ENCODE measurements at regions not wholly inside any gene's neighbourhood (a gene's known extent, or its start where the extent isn't known, plus 50 kb on each side); places are given as distances from the start of the nearest gene placed in this dataset.

DNA sequence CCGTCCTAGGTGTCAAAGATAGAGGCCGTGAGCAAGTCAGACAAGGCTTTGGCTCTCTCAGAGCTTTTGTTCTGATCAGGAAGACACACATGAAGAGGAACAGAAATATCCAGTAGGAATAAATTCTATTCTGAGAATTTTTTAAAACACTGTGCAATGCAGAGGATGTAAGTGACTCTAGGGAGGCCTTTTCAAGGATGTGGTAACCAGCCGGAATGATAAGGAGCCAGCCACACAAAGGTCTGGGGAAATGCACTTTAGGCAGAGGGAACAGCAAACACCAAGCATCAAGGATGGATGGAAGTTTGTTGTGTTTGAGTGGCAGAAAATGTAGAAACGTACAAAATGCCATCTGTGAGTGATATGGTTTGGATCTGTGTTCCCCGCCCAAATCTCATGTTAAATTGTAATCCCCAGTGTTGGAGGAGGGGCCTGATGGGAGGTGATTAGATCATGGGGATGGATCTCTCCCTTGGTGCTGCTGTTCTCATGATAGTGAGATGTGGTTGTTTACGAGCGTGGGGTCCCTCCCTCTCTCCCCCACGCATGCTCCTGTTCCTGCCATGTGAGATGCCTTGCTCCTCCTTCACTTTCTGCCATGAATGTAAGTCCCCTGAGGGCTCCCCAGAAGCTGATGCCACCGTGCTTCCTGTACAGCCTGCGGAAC, 93.6 kb upstream of the CDYL start:
- Histone ChIP-seq H3K4me3 (ENCODE audit: low read depth, low read length) (no peak overlapping the region), H3K27me3 (ENCODE audit: control insufficient read depth, insufficient read depth, low read length) (no peaks in the 10 kb centered on the region), H3K36me3 (ENCODE audit: control insufficient read depth, insufficient read depth, low read length) (no peaks in the 10 kb centered on the region)
- CTCF ChIA-PET = no interaction called here
- TF ChIP-seq, protein P1, sequence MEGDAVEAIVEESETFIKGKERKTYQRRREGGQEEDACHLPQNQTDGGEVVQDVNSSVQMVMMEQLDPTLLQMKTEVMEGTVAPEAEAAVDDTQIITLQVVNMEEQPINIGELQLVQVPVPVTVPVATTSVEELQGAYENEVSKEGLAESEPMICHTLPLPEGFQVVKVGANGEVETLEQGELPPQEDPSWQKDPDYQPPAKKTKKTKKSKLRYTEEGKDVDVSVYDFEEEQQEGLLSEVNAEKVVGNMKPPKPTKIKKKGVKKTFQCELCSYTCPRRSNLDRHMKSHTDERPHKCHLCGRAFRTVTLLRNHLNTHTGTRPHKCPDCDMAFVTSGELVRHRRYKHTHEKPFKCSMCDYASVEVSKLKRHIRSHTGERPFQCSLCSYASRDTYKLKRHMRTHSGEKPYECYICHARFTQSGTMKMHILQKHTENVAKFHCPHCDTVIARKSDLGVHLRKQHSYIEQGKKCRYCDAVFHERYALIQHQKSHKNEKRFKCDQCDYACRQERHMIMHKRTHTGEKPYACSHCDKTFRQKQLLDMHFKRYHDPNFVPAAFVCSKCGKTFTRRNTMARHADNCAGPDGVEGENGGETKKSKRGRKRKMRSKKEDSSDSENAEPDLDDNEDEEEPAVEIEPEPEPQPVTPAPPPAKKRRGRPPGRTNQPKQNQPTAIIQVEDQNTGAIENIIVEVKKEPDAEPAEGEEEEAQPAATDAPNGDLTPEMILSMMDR (IDR thresholded peaks at IDR 0.05; ENCODE audit: insufficient read depth, low read depth, low read length) = no peak
- DNase-seq (ENCODE audit: low read depth) = no peak
- POLR2A ChIA-PET = no interaction called here

DNA sequence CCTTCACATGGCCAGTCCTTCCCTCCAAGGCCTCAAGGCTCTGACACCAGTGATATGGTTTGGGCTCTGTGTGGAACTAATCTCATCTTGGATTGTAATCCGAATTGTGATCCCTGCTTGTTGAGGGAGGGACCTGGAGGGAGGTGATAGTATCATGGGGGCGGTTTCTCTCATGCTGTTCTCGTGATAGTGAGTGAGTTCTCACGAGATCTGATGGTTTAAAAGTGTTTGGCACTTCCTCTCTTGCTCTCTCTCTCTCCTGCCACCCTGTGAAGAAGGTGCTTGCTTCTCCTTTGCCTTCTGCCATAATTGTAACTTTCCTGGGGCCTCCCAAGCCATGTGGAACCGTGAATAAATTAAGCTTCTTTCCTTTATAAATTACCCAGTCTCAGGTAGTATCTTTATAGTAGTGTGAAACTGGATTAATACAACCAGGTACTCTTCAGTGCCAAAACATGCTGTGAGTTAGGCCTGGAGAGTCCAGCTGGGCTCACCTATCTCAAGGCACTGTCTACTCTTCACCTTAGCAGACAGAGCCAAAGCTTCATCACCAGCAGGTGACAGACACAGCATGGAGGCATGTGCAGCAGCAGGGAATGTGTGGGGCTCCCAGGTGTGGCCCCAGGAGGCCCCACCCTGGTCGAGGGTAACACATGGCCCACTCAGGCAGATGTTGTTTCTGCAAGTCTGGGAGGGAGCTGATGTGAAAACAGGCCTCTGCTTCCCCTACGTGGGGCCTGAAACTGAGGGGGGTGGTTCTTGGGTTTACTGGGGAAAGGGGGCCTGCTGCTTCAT, 97.5 kb upstream of the CDYL start:
- Histone ChIP-seq H3K27me3 (ENCODE audit: control insufficient read depth, insufficient read depth, low read length) (peaks cover 2% of the 10 kb centered on the region; the same call in 1 of the 2 replicates), H3K4me3 (ENCODE audit: low read depth, low read length) (no peak overlapping the region), H3K36me3 (ENCODE audit: control insufficient read depth, insufficient read depth, low read length) (no peaks in the 10 kb centered on the region)
- POLR2A ChIA-PET = no interaction called here
- no peak for DNase-seq (ENCODE audit: low read depth)
- CTCF ChIA-PET = no interaction called here
- TF ChIP-seq, protein P1 (IDR thresholded peaks at IDR 0.05; ENCODE audit: insufficient read depth, low read depth, low read length) = no peak

DNA sequence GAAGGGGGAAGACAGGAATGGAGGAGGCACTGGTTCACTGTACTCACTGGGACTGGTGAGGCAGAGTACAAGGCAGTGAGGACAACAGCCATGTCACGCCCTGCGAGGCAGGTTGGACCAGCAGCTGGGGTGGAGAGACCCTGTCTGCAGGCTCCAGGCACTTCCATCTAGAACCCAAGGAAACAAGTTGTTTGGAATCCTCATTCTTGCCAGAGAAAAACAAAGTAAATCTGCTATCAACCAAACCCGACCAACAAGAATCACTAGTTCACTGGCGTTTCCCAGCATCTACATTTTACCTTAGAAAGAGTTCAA, 98.5 kb upstream of the CDYL start:
- POLR2A ChIA-PET = no interaction called here
- Histone ChIP-seq H3K27me3 (ENCODE audit: control insufficient read depth, insufficient read depth, low read length) (peaks cover 2% of the 10 kb centered on the region; the same call in 1 of the 2 replicates), H3K36me3 (ENCODE audit: control insufficient read depth, insufficient read depth, low read length) (no peaks in the 10 kb centered on the region), H3K4me3 (ENCODE audit: low read depth, low read length) (no peak overlapping the region)
- TF ChIP-seq, protein P1 (IDR thresholded peaks at IDR 0.05; ENCODE audit: insufficient read depth, low read depth, low read length) = no peak
- CTCF ChIA-PET = interaction anchor here (0.7 kb wide), 1 partner anchor 1319 kb away, joined by 3 read pairs; no protein-coding TSS in a partner anchor
- no peak for DNase-seq (ENCODE audit: low read depth)

DNA sequence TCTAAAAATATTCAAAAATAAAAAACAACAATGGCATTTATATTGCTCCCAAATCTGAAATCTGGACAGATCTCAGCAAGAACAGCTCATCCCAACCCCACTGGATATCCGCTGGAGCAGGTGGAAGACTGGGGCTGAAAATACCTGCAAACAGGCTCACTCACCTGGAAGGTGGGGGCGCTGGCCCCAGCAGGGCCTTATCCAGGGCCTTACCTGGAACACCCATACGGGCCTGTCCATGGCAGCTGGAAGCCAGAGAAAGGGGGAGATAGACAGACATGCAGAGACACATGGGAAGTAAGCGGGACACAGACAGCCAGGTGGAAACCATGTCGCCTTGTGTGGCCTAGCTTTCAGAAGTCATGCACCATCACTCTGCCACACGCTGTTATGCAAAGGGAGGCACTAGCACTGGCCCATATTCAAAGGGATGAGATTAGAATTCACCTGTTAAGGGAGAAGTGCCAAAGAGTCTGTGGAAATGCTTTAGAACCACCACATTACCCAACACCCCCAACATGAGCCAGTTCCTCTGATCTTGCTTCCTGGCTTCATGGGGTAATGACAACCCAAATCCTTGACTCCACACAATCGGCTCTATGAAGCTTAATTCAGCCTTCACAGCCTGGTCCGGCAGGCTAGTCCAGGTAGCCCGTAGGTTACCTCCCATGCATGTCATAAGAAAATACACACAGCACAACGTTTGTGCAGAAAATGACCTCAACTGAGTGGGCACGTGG, 99.0 kb upstream of the CDYL start:
- ChIA-PET CTCF (interaction anchor here (0.7 to 1.7 kb wide), 2 partner anchors 9 to 1320 kb away, joined by 3 to 4 read pairs; no protein-coding TSS in a partner anchor), POLR2A (no interaction called here)
- H3K27me3 ChIP-seq (ENCODE audit: control insufficient read depth, insufficient read depth, low read length) = peaks cover 2% of the 10 kb centered on the region; the same call in 1 of the 2 replicates
- TF ChIP-seq, protein P1 (IDR thresholded peaks at IDR 0.05; ENCODE audit: insufficient read depth, low read depth, low read length) = no peak
- no peak for DNase-seq (ENCODE audit: low read depth)
- no peaks in the 10 kb centered on the region for H3K36me3 ChIP-seq (ENCODE audit: control insufficient read depth, insufficient read depth, low read length)
- H3K4me3 ChIP-seq (ENCODE audit: low read depth, low read length) = no peak overlapping the region

DNA sequence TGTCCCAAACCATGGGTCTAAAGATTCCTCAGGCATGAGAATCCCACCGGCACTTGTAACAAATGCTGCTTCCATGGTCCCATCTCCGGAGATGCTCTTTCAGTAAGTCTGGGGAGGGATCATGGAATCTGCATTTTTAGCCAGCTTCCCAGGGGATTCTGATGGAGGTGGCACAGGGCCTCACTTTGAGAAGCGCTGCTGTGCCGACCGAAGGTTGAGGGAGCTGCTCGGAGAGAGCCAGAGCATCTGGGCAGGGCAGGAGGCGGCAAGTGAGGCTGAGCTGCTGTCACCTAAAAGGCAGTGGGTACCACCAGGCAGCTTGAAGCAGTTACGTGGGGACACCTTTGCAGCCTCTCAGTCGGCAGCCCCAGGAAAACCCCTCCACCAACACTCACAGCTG, 100.2 kb upstream of the CDYL start:
- TF ChIP-seq, protein P1 (IDR thresholded peaks at IDR 0.05; ENCODE audit: insufficient read depth, low read depth, low read length) = no peak
- Histone ChIP-seq H3K4me3 (ENCODE audit: low read depth, low read length) (no peak overlapping the region), H3K27me3 (ENCODE audit: control insufficient read depth, insufficient read depth, low read length) (peaks cover 2% of the 10 kb centered on the region; the same call in 1 of the 2 replicates), H3K36me3 (ENCODE audit: control insufficient read depth, insufficient read depth, low read length) (no peaks in the 10 kb centered on the region)
- CTCF ChIA-PET = interaction anchor here (1.7 kb wide), 1 partner anchor 10 kb away, joined by 4 read pairs; no protein-coding TSS in a partner anchor
- POLR2A ChIA-PET = no interaction called here
- no peak for DNase-seq (ENCODE audit: low read depth)
